ENCODE measurements at regions not wholly inside any gene's neighbourhood (a gene's known extent, or its start where the extent isn't known, plus 50 kb on each side); places are given as distances from the start of the nearest gene placed in this dataset.

DNA sequence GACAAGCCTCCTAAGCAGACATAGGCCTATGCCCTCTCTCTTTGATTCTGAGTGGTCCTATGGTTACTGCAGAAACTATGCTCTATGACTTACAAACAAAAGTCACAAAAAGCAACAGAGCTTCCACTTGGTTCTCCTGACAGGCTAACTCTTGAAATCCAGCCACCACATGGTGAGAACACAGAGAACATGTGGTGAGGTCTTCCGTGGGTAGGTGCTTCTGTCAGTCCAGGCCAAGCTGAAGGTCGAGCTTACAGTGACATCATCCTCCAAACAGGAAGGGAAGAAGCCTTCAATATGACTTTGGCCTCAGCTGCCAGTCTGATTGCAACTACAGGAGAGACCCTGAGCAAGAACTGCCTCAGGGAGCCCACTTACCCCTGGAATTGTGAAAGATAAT, 265.5 kb downstream of the TBX18 start:
- no peak for TF ChIP-seq Cebpa-rat (IDR thresholded peaks at IDR 0.05)
- Histone ChIP-seq H3K27me3 (no peaks in the 10 kb centered on the region), H3K9me3 (replicated peaks in 1 of 11) (no peaks in the 10 kb centered on the region), H3K4me3 (no peak overlapping the region), H3K4me2 (no peak overlapping the region), H3K4me1 (no peaks in the 10 kb centered on the region), H3K27ac (no peak overlapping the region), H4K20me1 (no peaks in the 10 kb centered on the region), H3K36me3 (no peaks in the 10 kb centered on the region), H3K9ac (no peak overlapping the region)

DNA sequence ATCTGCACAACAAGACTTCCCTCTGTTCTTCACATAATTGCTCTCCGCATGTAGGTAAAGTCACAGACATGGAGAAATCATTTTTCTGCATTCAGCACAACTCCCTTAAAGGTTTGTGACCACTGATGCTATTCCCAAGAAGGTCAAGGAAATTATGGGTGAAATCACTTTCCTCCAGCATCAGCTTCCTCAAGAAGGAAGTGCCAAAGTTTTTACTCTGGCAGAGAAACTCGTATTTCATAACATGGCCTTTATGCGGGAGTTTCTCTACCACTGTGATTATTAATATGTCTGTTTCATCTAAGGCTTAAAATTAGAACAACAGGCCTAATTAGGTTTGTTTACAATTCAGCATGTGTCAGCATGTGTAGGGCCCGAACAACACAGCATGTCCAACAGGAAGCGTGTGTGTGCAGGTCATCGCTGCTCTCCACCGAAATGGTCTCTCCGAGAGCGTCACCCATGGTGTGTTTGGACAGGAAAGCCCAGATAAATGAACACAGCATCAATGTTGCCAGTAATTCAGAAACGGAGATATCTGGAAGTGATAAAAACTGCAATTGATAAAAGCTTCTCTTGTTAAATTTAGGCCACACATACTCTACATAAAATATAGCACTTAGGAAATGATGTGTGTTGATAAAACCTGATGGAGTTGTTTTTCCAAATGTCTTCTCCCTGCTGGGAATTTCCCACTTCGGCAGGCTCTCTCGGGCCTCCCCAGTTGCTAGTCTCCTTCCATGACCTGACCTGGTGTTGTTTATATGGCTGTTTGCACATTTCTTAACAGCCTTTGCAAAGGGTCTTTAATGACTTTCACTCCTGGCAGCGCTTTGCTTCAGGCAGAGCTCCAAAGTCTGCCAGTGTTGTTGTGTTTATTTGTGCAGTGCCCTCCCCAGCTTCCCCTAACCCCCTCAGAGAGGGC, 265.1 kb upstream of the CEP162 start:
- no peak overlapping the region for H3K4me3 ChIP-seq
- H4K20me1 ChIP-seq: no peaks in the 10 kb centered on the region
- H3K4me2 ChIP-seq: no peak overlapping the region
- no peak overlapping the region for H3K27ac ChIP-seq
- no peaks in the 10 kb centered on the region for H3K27me3 ChIP-seq
- no peaks in the 10 kb centered on the region for H3K4me1 ChIP-seq
- H3K9ac ChIP-seq: no peak overlapping the region
- TF ChIP-seq Cebpa-rat (IDR thresholded peaks at IDR 0.05): no peak
- peaks cover 0 to 6% (median 0%) of the 10 kb centered on the region in 11 experiments; a peak in 2 of 22 replicates for H3K9me3 ChIP-seq (replicated peaks in 1 of 11)
- no peaks in the 10 kb centered on the region for H3K36me3 ChIP-seq

DNA sequence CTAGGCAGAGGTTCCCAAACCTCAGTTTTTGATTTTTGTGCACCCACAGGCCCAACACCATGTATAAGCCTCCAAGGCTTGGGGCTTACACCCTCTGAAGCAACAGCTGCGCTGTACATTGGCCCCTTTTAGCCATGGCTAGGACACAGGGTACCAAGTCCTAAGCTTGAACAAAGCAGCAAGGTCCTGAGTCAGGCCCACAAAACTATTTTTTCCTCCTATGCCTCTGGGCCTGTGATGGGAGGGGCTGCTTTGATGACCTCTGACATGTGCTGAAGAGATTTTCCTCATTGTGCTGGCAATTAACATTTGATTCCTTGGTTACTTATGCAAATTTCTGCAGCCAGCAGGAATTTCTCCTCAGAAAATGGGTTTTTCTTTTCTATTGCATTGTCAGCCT, 262.2 kb upstream of the CEP162 start:
- Histone ChIP-seq H3K9me3 (replicated peaks in 1 of 11) (peaks cover 0 to 6% (median 0%) of the 10 kb centered on the region in 11 experiments; a peak in 2 of 22 replicates), H3K4me1 (no peaks in the 10 kb centered on the region), H3K9ac (no peak overlapping the region), H3K27ac (no peak overlapping the region), H3K36me3 (no peaks in the 10 kb centered on the region), H3K4me2 (no peak overlapping the region), H4K20me1 (no peaks in the 10 kb centered on the region), H3K4me3 (no peak overlapping the region), H3K27me3 (no peaks in the 10 kb centered on the region)
- TF ChIP-seq Cebpa-rat (IDR thresholded peaks at IDR 0.05): no peak

DNA sequence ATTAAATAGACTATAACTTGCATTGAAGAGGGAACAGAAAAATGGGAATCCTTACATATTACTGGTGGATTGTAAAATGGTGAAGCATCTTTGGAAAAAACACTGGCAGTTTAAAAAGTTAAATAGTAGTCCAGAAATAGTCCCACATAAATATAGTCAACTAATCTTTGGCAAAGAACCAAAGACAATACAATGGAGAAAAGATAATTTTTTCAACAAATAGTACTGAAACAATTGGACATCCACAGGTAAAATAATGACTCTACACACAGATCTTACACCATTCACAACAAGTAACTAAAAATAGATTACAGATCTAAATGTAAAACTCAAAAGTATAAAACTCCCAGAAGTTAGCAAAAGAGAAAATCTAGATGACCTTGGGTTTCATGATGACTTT, 259.1 kb upstream of the CEP162 start:
- no peaks in the 10 kb centered on the region for H3K27me3 ChIP-seq
- H3K4me3 ChIP-seq: no peak overlapping the region
- H3K4me2 ChIP-seq: no peak overlapping the region
- H3K9ac ChIP-seq: no peak overlapping the region
- H4K20me1 ChIP-seq: no peaks in the 10 kb centered on the region
- H3K9me3 ChIP-seq (replicated peaks in 1 of 11): peaks cover 0 to 6% (median 0%) of the 10 kb centered on the region in 11 experiments; a peak in 2 of 22 replicates
- H3K36me3 ChIP-seq: no peaks in the 10 kb centered on the region
- no peak for TF ChIP-seq Cebpa-rat (IDR thresholded peaks at IDR 0.05)
- H3K4me1 ChIP-seq: no peaks in the 10 kb centered on the region
- no peak overlapping the region for H3K27ac ChIP-seq

DNA sequence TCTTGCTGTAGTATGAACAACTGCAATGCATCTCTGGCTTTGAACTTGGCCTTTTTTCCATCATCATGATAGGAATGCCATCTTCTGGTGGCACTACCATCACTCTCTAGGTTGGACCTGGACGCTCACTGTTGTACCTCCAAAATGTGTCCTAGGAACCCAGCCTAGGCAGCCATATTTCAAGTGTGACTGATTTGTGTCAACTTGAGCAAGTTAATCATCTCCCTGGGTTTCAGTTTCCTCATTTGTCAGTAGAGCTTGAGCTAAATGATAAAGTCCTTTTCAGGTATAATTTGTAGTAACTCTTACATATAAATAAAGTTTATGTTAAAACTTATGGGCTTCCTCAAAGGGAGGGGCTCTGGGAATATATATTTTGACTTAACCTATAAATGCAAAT, 241.7 kb upstream of the CEP162 start:
- Histone ChIP-seq H3K9ac (no peak overlapping the region), H4K20me1 (no peaks in the 10 kb centered on the region), H3K27me3 (no peaks in the 10 kb centered on the region), H3K9me3 (replicated peaks in 1 of 11) (no peaks in the 10 kb centered on the region), H3K27ac (no peak overlapping the region), H3K36me3 (no peaks in the 10 kb centered on the region), H3K4me1 (no peaks in the 10 kb centered on the region), H3K4me3 (no peak overlapping the region), H3K4me2 (no peak overlapping the region)
- TF ChIP-seq Cebpa-rat (IDR thresholded peaks at IDR 0.05): no peak

DNA sequence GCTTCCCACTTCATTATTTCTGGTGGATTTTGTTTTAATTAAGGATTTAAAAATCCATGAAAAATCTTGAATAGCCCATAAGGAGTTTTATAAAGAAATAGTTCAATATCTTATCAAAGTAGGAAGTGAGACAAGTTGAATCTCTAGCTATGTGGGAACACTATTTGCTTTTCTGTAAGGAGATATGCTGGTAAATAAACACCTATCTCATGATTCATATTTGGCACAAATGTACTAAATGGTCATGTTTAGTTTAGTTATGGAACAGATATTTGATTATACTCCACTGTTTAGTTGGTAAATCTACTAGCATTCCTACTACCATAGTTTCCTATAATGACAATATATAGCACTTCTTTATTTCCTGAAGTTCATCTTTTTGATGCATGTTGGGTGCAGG, 239.9 kb upstream of the CEP162 start:
- Histone ChIP-seq H3K4me2 (no peak overlapping the region), H3K36me3 (no peaks in the 10 kb centered on the region), H3K9ac (no peak overlapping the region), H3K4me1 (no peaks in the 10 kb centered on the region), H4K20me1 (no peaks in the 10 kb centered on the region), H3K27ac (no peak overlapping the region), H3K9me3 (replicated peaks in 1 of 11) (no peaks in the 10 kb centered on the region), H3K4me3 (no peak overlapping the region), H3K27me3 (no peaks in the 10 kb centered on the region)
- TF ChIP-seq Cebpa-rat (IDR thresholded peaks at IDR 0.05): no peak

DNA sequence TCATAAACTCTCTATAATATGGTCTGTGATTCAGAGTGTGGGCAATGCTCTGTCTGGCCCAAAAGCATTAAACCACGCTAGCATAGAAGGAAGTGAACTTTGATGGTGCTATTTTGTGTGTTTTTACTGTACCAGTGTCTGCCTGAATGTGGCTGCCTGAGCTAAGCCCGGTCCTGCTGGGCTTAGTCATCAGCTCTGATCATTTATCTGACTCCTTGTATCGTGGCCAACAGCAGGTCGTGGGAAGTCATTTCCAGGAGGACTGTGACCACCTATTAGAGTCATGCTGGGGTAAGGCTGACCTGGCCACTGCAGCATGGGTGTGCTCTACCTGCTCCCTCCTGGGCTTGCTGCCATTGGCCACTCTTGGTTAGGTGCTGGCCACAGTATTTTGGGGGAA, 239.1 kb upstream of the CEP162 start:
- H3K4me2 ChIP-seq: no peak overlapping the region
- H3K27ac ChIP-seq: no peak overlapping the region
- H3K9me3 ChIP-seq (replicated peaks in 1 of 11): no peaks in the 10 kb centered on the region
- no peaks in the 10 kb centered on the region for H3K4me1 ChIP-seq
- no peak for TF ChIP-seq Cebpa-rat (IDR thresholded peaks at IDR 0.05)
- no peaks in the 10 kb centered on the region for H3K27me3 ChIP-seq
- no peak overlapping the region for H3K9ac ChIP-seq
- no peaks in the 10 kb centered on the region for H4K20me1 ChIP-seq
- H3K4me3 ChIP-seq: no peak overlapping the region
- no peaks in the 10 kb centered on the region for H3K36me3 ChIP-seq

DNA sequence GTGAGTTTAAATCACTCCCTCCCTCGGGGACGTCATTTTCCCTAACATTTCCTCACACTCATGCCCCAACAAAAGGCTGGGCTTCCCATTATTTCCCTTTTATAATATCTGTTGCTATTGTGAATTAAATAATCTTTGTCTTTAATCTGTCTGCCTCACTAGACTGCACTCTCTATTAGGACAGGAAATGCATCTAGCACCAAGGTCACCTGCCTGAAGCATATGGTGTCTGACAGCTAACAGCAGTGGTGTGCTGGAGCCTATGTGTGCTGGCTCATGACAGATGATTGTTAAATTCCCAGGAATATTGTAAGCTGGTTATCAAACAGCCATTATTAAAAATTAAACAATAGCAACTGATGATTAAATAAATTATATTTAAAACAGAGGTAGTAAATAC, 237.0 kb upstream of the CEP162 start:
- H3K4me2 ChIP-seq: no peak overlapping the region
- H4K20me1 ChIP-seq: no peaks in the 10 kb centered on the region
- H3K27ac ChIP-seq: no peak overlapping the region
- no peak for TF ChIP-seq Cebpa-rat (IDR thresholded peaks at IDR 0.05)
- no peaks in the 10 kb centered on the region for H3K27me3 ChIP-seq
- H3K9me3 ChIP-seq (replicated peaks in 1 of 11): no peaks in the 10 kb centered on the region
- no peaks in the 10 kb centered on the region for H3K36me3 ChIP-seq
- H3K9ac ChIP-seq: no peak overlapping the region
- H3K4me1 ChIP-seq: no peaks in the 10 kb centered on the region
- no peak overlapping the region for H3K4me3 ChIP-seq

DNA sequence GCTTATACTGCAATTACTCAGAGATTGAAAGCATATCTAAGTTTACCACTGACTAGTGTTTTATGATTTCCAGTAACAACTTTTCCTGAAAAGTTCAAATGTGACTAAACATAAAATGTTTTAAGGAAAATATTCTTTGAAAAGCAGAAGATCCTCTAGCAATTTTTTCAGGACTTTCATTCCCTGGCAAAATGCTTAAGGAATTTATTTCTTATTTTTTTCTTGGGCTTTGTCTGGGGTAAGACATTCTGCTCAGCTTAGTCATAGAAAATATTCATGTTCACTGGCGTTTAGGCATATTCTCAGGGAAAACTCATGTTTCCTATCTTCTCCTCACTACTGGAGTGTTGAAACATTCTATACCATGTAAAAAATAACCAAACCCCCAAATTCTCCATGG, 235.3 kb upstream of the CEP162 start:
- TF ChIP-seq Cebpa-rat (IDR thresholded peaks at IDR 0.05): no peak
- Histone ChIP-seq H3K4me1 (no peaks in the 10 kb centered on the region), H4K20me1 (no peaks in the 10 kb centered on the region), H3K36me3 (no peaks in the 10 kb centered on the region), H3K27me3 (no peaks in the 10 kb centered on the region), H3K9ac (no peak overlapping the region), H3K4me3 (no peak overlapping the region), H3K4me2 (no peak overlapping the region), H3K27ac (no peak overlapping the region), H3K9me3 (replicated peaks in 1 of 11) (no peaks in the 10 kb centered on the region)

DNA sequence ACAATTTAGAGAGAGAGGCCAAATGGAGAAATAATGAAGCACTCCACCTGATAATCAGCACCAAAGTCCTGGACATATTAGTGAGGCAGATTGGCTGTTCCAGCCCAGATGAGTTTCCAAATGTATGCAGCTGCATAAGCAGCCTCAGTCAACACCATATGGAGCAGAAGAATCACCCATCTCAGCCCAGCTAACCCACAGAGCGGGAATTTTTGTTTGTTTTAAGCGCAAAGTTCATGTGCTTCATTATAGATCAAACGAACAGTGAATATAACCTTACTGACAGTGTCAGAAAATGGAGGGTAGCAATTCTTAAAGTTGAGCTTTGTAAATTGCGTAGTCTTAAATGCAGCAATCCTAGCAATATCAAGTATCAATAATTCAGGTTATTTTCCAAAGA, 234.0 kb upstream of the CEP162 start:
- no peaks in the 10 kb centered on the region for H3K4me1 ChIP-seq
- H4K20me1 ChIP-seq: no peaks in the 10 kb centered on the region
- H3K4me2 ChIP-seq: no peak overlapping the region
- H3K27me3 ChIP-seq: no peaks in the 10 kb centered on the region
- no peak overlapping the region for H3K9ac ChIP-seq
- no peak overlapping the region for H3K27ac ChIP-seq
- TF ChIP-seq Cebpa-rat (IDR thresholded peaks at IDR 0.05): no peak
- H3K4me3 ChIP-seq: no peak overlapping the region
- H3K36me3 ChIP-seq: no peaks in the 10 kb centered on the region
- H3K9me3 ChIP-seq (replicated peaks in 1 of 11): no peaks in the 10 kb centered on the region
